Stomach (tissue), 8 donors: ENCODE measurements at regions not wholly inside any gene's neighbourhood (a gene's known extent, or its start where the extent isn't known, plus 50 kb on each side); places are given as distances from the start of the nearest gene placed in this dataset.

Experiments used
- DNase-seq, 2 donors: peaks; one replicate each; pipeline versions ENCODE4 v3.0.0 to v3.0.0-alpha.2; 2013 to 2019
- H3K27ac ChIP-seq, 5 donors: fragments of 200-600 bp in 4 of 5; sonication (generic) in 4 of 5; one replicate each; pipeline ENCODE4 v1.5.1; 2013 to 2019; ENCODE audit warnings: mild to moderate bottlenecking in 1 of 5, moderate library complexity in 1 of 5
- H3K27me3 ChIP-seq, 3 donors: fragments of 200-600 bp; sonication (generic); one replicate each; pipeline ENCODE4 v1.5.1; 2017 to 2019; ENCODE audit warnings: mixed run types in 1 of 3
- H3K36me3 ChIP-seq, 4 donors: fragments of 200-600 bp; sonication (generic); 1 replicate in 3 of 4; 2 replicates in 1 of 4; pipeline ENCODE4 v1.5.1; 2016 to 2019
- H3K4me1 ChIP-seq, 4 donors: fragments of 200-600 bp; sonication (generic); one replicate each; pipeline ENCODE4 v1.5.1; 2016 to 2019
- H3K4me3 ChIP-seq, 4 donors: fragments of 200-600 bp; sonication (generic) in 3 of 4; one replicate each; pipeline ENCODE4 v1.5.1; 2016 to 2019; ENCODE audit warnings: mild to moderate bottlenecking in 1 of 4
- H3K9me3 ChIP-seq, 4 donors: fragments of 200-600 bp; sonication (generic); one replicate each; pipeline ENCODE4 v1.5.1; 2016 to 2019
- EP300 ChIP-seq: sonication (generic); formaldehyde crosslinking; IDR thresholded peaks from one replicate; pipeline ENCODE4 v1.6.1; 2017; ENCODE audit warnings: antibody characterized with exemption
- POLR2A ChIP-seq, 4 donors: fragments of 450-650 bp; IDR thresholded peaks; one replicate each; pipeline ENCODE4 v1.6.1; 2016; ENCODE audit warnings: antibody characterized with exemption in 4 of 4, control low read depth in 2 of 4, mild to moderate bottlenecking in 1 of 4, moderate library complexity in 1 of 4
- POLR2AphosphoS5 ChIP-seq, 3 donors: sonication (generic); formaldehyde crosslinking; IDR thresholded peaks; one replicate each; pipeline ENCODE4 v1.6.1; 2016; ENCODE audit warnings: antibody characterized with exemption in 3 of 3
- WGBS, 5 donors: extraction: QIAGEN DNeasy Blood & Tissue Kit in 3 of 5; methylation state at CpG; one replicate each; pipeline versions ENCODE4 v1.1.5 to v1.1.7; 2013 to 2018; 5-methylcytosine and 5-hydroxymethylcytosine counted together
- intact Hi-C: fragments of 100-400 bp; cut with DNase I; formaldehyde crosslinking; loops from one replicate; pipeline ENCODE4 v1.15.1; 2023; ENCODE audit warnings: low total_unique reads
- TF ChIP-seq, protein P1 (sequence below), 7 experiments: fragments of 450-650 bp in 4 of 7; fragments of 200-600 bp in 3 of 7; sonication (generic) in 3 of 7; IDR thresholded peaks; one replicate each; pipeline ENCODE4 v1.5.1; 2016 to 2019; ENCODE audit warnings: antibody characterized with exemption in 7 of 7, control low read depth in 2 of 7, mild to moderate bottlenecking in 1 of 7
- donor health status: healthy with polysubstance abuse.
- donor health status: Bipolar disorder and iron deficiency.
- donor health status: healthy.

DNA sequence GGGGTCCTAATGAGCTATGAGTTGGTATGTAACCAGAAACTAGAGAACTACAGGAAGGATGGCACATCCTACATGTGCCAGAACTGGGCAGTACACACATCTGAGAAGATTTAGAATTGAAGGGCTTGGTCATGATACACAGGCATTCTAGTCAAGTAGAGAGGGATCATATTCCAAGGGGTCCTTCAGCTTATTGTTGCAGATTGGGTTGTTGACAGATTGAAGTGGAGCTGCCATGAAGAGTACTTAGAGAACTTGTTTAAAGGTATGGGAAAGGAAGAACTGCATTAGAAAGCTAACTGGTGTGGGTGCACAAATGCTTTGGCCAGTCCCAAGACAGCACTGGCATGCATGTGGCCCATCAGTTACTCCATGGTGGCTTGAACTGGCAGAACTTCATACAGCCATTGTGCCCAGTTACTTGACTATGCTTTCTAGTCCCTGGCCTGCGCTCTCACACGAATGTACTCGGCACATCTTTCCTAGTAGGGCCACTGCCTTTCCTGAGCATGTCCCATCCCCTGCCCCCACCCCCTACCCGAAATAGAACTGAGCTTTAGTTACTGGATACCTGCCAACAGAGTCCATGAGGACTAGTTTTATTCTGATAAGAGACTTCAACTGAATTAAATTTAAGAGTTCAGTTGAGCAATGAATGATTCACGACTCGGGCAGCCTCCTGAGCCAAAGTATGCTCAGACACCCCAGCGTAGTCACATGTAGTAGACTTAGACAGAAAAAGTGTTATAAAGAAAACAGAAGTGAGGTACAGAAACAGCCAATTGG lies 64.0 kb downstream of the CCNG2 start:
- 69 to 77% (median 72%) methylated on average over 7 of the region's 7 CpGs for WGBS, 5 donors
- Histone ChIP-seq H3K36me3 (no peaks in the 10 kb centered on the region), H3K9me3 (no peaks in the 10 kb centered on the region), H3K27me3 (peaks cover 0 to 4% (median 0%) of the 10 kb centered on the region in 3 donors), H3K27ac (no peak overlapping the region), H3K4me3 (no peak overlapping the region), H3K4me1 (no peaks in the 10 kb centered on the region)
- intact Hi-C loops: no loop called here
- peak in 1 of 2 donors; percentile 40 for DNase-seq
- TF ChIP-seq EP300: no peak
- TF ChIP-seq, protein P1, sequence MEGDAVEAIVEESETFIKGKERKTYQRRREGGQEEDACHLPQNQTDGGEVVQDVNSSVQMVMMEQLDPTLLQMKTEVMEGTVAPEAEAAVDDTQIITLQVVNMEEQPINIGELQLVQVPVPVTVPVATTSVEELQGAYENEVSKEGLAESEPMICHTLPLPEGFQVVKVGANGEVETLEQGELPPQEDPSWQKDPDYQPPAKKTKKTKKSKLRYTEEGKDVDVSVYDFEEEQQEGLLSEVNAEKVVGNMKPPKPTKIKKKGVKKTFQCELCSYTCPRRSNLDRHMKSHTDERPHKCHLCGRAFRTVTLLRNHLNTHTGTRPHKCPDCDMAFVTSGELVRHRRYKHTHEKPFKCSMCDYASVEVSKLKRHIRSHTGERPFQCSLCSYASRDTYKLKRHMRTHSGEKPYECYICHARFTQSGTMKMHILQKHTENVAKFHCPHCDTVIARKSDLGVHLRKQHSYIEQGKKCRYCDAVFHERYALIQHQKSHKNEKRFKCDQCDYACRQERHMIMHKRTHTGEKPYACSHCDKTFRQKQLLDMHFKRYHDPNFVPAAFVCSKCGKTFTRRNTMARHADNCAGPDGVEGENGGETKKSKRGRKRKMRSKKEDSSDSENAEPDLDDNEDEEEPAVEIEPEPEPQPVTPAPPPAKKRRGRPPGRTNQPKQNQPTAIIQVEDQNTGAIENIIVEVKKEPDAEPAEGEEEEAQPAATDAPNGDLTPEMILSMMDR (IDR thresholded peaks at IDR 0.05): no peak
- TF ChIP-seq POLR2A (IDR thresholded peaks at IDR 0.05): no peak
- TF ChIP-seq POLR2AphosphoS5 (IDR thresholded peaks at IDR 0.05): no peak

DNA sequence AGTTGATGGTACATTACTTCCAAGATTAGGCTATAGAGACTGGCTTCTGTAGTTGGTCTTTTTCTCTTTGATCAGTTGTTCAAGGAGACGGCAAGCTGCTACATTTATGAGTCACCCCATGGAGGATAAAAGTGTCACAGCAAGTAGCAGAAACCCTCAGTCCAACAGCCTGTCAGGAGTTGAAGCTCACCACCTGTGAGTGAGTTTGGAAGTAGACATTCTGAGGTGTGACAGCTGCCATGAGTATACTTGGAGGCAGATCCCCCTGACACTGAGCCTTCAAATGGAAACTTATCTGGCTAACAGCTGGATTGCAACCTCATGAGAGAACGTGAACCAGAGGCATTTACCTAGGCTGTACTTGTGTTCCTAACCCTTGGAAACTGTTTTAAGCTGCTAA lies 68.0 kb downstream of the CCNG2 start:
- Histone ChIP-seq H3K27me3 (peaks cover 0 to 4% (median 0%) of the 10 kb centered on the region in 3 donors), H3K36me3 (no peaks in the 10 kb centered on the region), H3K27ac (no peak overlapping the region), H3K4me3 (no peak overlapping the region), H3K4me1 (no peaks in the 10 kb centered on the region), H3K9me3 (peaks cover 0 to 22% (median 16%) of the 10 kb centered on the region in 4 donors)
- TF ChIP-seq POLR2A (IDR thresholded peaks at IDR 0.05) (no peak), EP300 (no peak), POLR2AphosphoS5 (IDR thresholded peaks at IDR 0.05) (no peak)
- TF ChIP-seq, protein P1 (IDR thresholded peaks at IDR 0.05): no peak
- DNase-seq: no peak
- intact Hi-C loops: no loop called here
- 39 to 63% (median 44%) methylated on average over 2 of the region's 2 CpGs for WGBS, 5 donors

DNA sequence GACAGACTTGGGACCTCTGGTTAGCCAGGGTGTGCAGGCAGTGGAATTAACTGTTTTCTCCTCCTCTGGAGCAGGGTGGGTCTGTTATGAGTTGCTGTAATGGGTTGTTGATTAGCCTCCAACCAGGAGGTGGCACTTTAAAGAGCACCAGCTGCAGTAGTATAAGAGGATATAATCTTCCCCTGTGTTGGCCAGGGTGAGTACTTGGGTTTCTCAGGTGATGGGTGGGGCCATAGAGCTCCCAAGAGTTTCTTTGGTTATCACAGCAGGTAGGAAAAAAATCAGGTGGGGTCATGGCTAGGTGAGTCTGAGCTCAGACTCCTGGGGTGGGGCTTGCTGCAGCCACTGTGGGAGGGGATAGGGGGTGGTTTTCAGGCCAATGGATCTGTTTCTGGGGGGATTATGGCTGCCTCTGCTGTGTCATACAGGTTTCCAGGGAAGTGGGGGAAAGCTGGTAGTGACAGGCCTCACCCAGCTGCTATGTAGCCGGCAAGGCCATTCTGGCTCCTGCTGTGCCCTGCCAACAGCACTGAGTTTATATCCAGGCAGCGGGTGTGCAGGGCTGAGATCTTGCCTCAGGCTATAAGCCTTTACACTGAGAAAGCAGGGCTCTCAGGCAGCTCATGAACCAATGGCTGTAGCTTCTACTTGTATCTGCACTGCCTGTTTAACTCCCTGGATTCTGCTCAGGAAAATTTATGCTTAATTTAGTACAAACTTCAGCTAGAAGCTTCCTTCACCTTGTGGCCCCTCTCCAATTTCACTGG lies 70.1 kb downstream of the CCNG2 start:
- intact Hi-C loops: no loop called here
- TF ChIP-seq EP300 (no peak), POLR2AphosphoS5 (IDR thresholded peaks at IDR 0.05) (no peak), POLR2A (IDR thresholded peaks at IDR 0.05) (no peak)
- TF ChIP-seq, protein P1 (IDR thresholded peaks at IDR 0.05): no peak
- Histone ChIP-seq H3K4me3 (no peak overlapping the region), H3K9me3 (peaks cover 0 to 22% (median 16%) of the 10 kb centered on the region in 4 donors), H3K27ac (no peak overlapping the region), H3K4me1 (no peaks in the 10 kb centered on the region), H3K36me3 (no peaks in the 10 kb centered on the region), H3K27me3 (peaks cover 0 to 4% (median 0%) of the 10 kb centered on the region in 3 donors)
- DNase-seq: no peak
- WGBS, 5 donors: 81 to 94% (median 89%) methylated on average over 2 of the region's 2 CpGs

DNA sequence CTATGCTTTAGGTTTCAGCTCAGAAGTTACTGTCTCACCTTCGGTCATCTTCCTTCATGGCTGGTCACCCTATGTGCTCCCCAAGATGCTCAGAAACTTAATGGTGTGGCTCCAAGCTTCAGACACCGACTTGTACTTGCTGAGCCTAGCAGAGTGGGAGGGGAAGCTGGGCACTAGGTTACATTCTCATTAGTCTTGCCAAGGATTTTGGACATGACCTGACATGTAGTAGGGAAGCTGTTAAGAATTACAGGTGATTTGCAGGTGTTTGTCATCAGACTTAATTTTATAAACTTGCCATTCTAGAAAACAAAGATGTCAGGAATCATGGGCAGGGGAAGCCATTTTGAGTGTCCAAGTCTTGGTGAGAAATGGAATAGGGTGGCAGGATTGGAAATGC lies 72.4 kb downstream of the CCNG2 start:
- no peaks in the 10 kb centered on the region for H3K4me1 ChIP-seq
- DNase-seq: no peak
- H3K36me3 ChIP-seq: no peaks in the 10 kb centered on the region
- H3K27me3 ChIP-seq: peaks cover 0 to 7% (median 0%) of the 10 kb centered on the region in 3 donors
- no peak overlapping the region for H3K27ac ChIP-seq
- H3K4me3 ChIP-seq: no peak overlapping the region
- H3K9me3 ChIP-seq: peaks cover 0 to 22% (median 16%) of the 10 kb centered on the region in 4 donors
- TF ChIP-seq, protein P1 (IDR thresholded peaks at IDR 0.05): no peak
- TF ChIP-seq EP300 (no peak), POLR2AphosphoS5 (IDR thresholded peaks at IDR 0.05) (no peak), POLR2A (IDR thresholded peaks at IDR 0.05) (no peak)
- WGBS, 5 donors: 81 to 89% (median 84%) methylated on average over 2 of the region's 2 CpGs
- intact Hi-C loops: no loop called here
